ENCODE measurements at regions not wholly inside any gene's neighbourhood (a gene's known extent, or its start where the extent isn't known, plus 50 kb on each side); places are given as distances from the start of the nearest gene placed in this dataset.

DNA sequence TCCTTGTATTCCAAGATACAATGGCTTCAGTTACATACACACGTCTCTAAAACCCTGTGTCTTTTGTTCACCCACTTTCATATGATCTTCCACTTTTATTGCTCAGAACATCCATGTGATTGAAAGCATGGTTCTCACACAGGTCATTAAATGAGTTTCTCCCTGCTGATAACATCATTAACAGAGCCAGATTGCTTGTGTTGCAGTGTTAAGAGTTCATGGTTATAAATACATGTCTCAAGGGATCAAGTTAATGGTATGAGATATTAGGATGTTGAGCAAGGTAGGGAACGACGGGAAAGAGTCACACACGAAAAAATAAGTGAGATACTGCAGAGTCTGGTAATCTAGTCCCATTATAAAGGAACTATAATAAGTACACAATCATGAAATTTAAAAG lies 861.5 kb downstream of the SORCS1 start:
- TF ChIP-seq, protein P1, sequence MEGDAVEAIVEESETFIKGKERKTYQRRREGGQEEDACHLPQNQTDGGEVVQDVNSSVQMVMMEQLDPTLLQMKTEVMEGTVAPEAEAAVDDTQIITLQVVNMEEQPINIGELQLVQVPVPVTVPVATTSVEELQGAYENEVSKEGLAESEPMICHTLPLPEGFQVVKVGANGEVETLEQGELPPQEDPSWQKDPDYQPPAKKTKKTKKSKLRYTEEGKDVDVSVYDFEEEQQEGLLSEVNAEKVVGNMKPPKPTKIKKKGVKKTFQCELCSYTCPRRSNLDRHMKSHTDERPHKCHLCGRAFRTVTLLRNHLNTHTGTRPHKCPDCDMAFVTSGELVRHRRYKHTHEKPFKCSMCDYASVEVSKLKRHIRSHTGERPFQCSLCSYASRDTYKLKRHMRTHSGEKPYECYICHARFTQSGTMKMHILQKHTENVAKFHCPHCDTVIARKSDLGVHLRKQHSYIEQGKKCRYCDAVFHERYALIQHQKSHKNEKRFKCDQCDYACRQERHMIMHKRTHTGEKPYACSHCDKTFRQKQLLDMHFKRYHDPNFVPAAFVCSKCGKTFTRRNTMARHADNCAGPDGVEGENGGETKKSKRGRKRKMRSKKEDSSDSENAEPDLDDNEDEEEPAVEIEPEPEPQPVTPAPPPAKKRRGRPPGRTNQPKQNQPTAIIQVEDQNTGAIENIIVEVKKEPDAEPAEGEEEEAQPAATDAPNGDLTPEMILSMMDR (IDR thresholded peaks at IDR 0.05; ENCODE audit: low read length), result no peak
- no peak for TF ChIP-seq EZH2 (optimal IDR thresholded peaks at IDR 0.05; ENCODE audit: low read depth, low read length)

Measured in MM.1S (cell line).